ENCODE measurements at regions not wholly inside any gene's neighbourhood (a gene's known extent, or its start where the extent isn't known, plus 50 kb on each side); places are given as distances from the start of the nearest gene placed in this dataset.
"Not testable (repeated sequence)": the region's sequence is repeated elsewhere in the genome, so short reads cannot be mapped to it uniquely, and the experiment has no call there.

- Histone ChIP-seq H3K36me3 (no peaks in the 10 kb centered on the region), H3K9me3 (no peaks in the 10 kb centered on the region), H3K27me3 (no peaks in the 10 kb centered on the region), H3K27ac (no peak overlapping the region), H3K4me1 (no peaks in the 10 kb centered on the region), H3K4me3 (no peak overlapping the region)
- TF ChIP-seq CTCF (IDR thresholded peaks at IDR 0.05 in 4 of 5, conservative IDR thresholded peaks at IDR 0.05 in 1 of 5) = no peak
- TF ChIP-seq POLR2A (IDR thresholded peaks at IDR 0.05) = no peak
- no peak for DNase-seq
- intact Hi-C loops (cut with DNase I; ENCODE audit: low total_unique reads) (no loop called here), in situ Hi-C loops (cut with MboI; ENCODE audit: low sequenced_read_pairs in 4 of 4) (no loop called here)
- no peak for ATAC-seq
These were observed 400.2 kb downstream of the MAGEE1 start for GRCh38 chrX:76827672-76828071.

GRCh38 chrX:76840902-76841301 is 413.4 kb downstream of the MAGEE1 start:
- ATAC-seq; H3K36me3 ChIP-seq; DNase-seq; H3K27me3 ChIP-seq; H3K9me3 ChIP-seq; H3K4me1 ChIP-seq; intact Hi-C loops (cut with DNase I; ENCODE audit: low total_unique reads); in situ Hi-C loops (cut with MboI; ENCODE audit: low sequenced_read_pairs in 4 of 4); H3K4me3 ChIP-seq; H3K27ac ChIP-seq: not testable (repeated sequence)

GRCh38 chrX:76850851-76851250 is 423.3 kb downstream of the MAGEE1 start:
- Histone ChIP-seq H3K9me3 (no peaks in the 10 kb centered on the region), H3K4me3 (no peak overlapping the region), H3K4me1 (no peaks in the 10 kb centered on the region), H3K27me3 (no peaks in the 10 kb centered on the region), H3K36me3 (no peaks in the 10 kb centered on the region), H3K27ac (no peak overlapping the region)
- no peak for TF ChIP-seq POLR2A (IDR thresholded peaks at IDR 0.05)
- TF ChIP-seq CTCF (IDR thresholded peaks at IDR 0.05 in 4 of 5, conservative IDR thresholded peaks at IDR 0.05 in 1 of 5) = no peak
- DNase-seq (no peak), ATAC-seq (no peak)
- in situ Hi-C loops (cut with MboI; ENCODE audit: low sequenced_read_pairs in 4 of 4) = loop anchor here in 1 of 4 donors (25.0 kb wide), 1 partner anchor 111 kb away; no protein-coding TSS in a partner anchor
- intact Hi-C loops (cut with DNase I; ENCODE audit: low total_unique reads) = no loop called here

- in situ Hi-C loops (cut with MboI; ENCODE audit: low sequenced_read_pairs in 4 of 4) = loop anchor here in 1 of 4 donors (25.0 kb wide), 1 partner anchor 100 kb away; no protein-coding TSS in a partner anchor
- Histone ChIP-seq H3K27me3 (no peaks in the 10 kb centered on the region), H3K9me3 (no peaks in the 10 kb centered on the region), H3K4me3 (no peak overlapping the region), H3K27ac (no peak overlapping the region), H3K36me3 (no peaks in the 10 kb centered on the region), H3K4me1 (no peaks in the 10 kb centered on the region)
- no peak for DNase-seq
- ATAC-seq = no peak
- intact Hi-C loops (cut with DNase I; ENCODE audit: low total_unique reads) = no loop called here
- TF ChIP-seq POLR2A (IDR thresholded peaks at IDR 0.05) (no peak), CTCF (IDR thresholded peaks at IDR 0.05 in 4 of 5, conservative IDR thresholded peaks at IDR 0.05 in 1 of 5) (no peak)
These were observed 435.0 kb downstream of the MAGEE1 start for GRCh38 chrX:76862509-76862908.

GRCh38 chrX:76893930-76894329 is 466.4 kb downstream of the MAGEE1 start:
- H3K4me3 ChIP-seq = no peak overlapping the region
- H3K27ac ChIP-seq = no peak overlapping the region
- H3K27me3 ChIP-seq = no peaks in the 10 kb centered on the region
- H3K4me1 ChIP-seq = no peaks in the 10 kb centered on the region
- intact Hi-C loops (cut with DNase I; ENCODE audit: low total_unique reads) = no loop called here
- TF ChIP-seq POLR2A (IDR thresholded peaks at IDR 0.05) (no peak), CTCF (IDR thresholded peaks at IDR 0.05 in 4 of 5, conservative IDR thresholded peaks at IDR 0.05 in 1 of 5) (no peak)
- ATAC-seq (no peak), DNase-seq (no peak)
- H3K36me3 ChIP-seq = no peaks in the 10 kb centered on the region
- in situ Hi-C loops (cut with MboI; ENCODE audit: low sequenced_read_pairs in 4 of 4) = no loop called here
- no peaks in the 10 kb centered on the region for H3K9me3 ChIP-seq
